ENCODE measurements at regions not wholly inside any gene's neighbourhood (a gene's known extent, or its start where the extent isn't known, plus 50 kb on each side); places are given as distances from the start of the nearest gene placed in this dataset.
"Not testable (repeated sequence)": the region's sequence is repeated elsewhere in the genome, so short reads cannot be mapped to it uniquely, and the experiment has no call there.

DNA sequence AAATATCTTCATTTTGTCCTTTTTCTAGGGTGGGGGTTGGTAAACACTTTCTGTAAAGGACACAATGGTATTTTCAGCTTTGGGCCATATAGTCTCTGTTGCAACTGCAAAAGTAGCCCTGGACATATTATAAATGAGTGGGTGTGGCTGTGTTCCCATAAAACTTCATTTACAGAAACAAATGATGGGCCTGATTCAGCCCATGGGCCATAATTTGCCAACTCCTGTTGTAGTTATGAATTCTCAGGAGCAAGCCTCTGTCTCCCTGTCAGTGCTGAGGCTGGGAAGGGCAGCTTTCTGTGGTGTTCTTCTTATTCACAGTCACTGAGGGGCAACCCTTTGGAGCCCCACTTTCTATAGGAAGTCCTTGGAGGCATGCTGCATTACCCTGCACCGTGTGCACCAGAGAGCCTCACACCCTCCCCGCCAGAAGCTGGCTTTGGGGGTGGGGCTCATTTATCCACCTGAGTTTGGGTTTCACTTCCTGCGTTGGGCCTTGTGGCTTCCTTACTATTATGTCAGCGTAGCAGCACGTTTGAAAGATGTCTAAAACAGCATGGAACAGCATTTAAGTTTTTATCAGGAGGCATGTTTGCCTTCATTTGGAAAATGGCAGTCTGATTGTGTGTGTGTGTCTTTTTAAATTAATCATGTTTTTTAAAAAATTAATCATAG, 60.8 kb upstream of the FAN1 start:
- TF ChIP-seq, protein P1, sequence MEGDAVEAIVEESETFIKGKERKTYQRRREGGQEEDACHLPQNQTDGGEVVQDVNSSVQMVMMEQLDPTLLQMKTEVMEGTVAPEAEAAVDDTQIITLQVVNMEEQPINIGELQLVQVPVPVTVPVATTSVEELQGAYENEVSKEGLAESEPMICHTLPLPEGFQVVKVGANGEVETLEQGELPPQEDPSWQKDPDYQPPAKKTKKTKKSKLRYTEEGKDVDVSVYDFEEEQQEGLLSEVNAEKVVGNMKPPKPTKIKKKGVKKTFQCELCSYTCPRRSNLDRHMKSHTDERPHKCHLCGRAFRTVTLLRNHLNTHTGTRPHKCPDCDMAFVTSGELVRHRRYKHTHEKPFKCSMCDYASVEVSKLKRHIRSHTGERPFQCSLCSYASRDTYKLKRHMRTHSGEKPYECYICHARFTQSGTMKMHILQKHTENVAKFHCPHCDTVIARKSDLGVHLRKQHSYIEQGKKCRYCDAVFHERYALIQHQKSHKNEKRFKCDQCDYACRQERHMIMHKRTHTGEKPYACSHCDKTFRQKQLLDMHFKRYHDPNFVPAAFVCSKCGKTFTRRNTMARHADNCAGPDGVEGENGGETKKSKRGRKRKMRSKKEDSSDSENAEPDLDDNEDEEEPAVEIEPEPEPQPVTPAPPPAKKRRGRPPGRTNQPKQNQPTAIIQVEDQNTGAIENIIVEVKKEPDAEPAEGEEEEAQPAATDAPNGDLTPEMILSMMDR (IDR thresholded peaks at IDR 0.05), result not testable (repeated sequence)
- not testable (repeated sequence) for TF ChIP-seq POLR2A (IDR thresholded peaks at IDR 0.05)

All from lower leg skin (tissue), 3 donors.